Upper lobe of left lung (tissue), 6 donors: ENCODE measurements at regions not wholly inside any gene's neighbourhood (a gene's known extent, or its start where the extent isn't known, plus 50 kb on each side); places are given as distances from the start of the nearest gene placed in this dataset.

Experiments used
- ATAC-seq, 2 donors: fragments of 200-7000 bp; cut with Tn5 transposase; one replicate each; pipeline ENCODE4 v1.9.1; 2022; ENCODE audit warnings: mild to moderate bottlenecking in 2 of 2, moderate library complexity in 2 of 2; ENCODE audit not compliant: low FRiP score in 2 of 2
- DNase-seq, 2 donors: peaks; one replicate each; pipeline ENCODE4 v3.0.0-alpha.2; 2019 to 2020
- H3K27ac ChIP-seq, 4 donors: fragments of 200-600 bp; sonication (generic); one replicate each; pipeline ENCODE4 v1.5.1; 2016 to 2019
- H3K27me3 ChIP-seq, 4 donors: fragments of 200-600 bp; sonication (generic); one replicate each; pipeline ENCODE4 v1.5.1; 2017 to 2019
- H3K36me3 ChIP-seq, 4 donors: fragments of 200-600 bp; sonication (generic); one replicate each; pipeline ENCODE4 v1.5.1; 2016 to 2019
- H3K4me1 ChIP-seq, 4 donors: fragments of 200-600 bp; sonication (generic); one replicate each; pipeline ENCODE4 v1.5.1; 2018 to 2019
- H3K4me3 ChIP-seq, 4 donors: fragments of 200-600 bp; sonication (generic); one replicate each; pipeline ENCODE4 v1.5.1; 2017 to 2019; ENCODE audit warnings: mild to moderate bottlenecking in 2 of 4, moderate library complexity in 1 of 4
- H3K9me3 ChIP-seq, 4 donors: fragments of 200-600 bp; sonication (generic); one replicate each; pipeline ENCODE4 v1.5.1; 2018 to 2019
- EP300 ChIP-seq, 4 donors: sonication (generic); formaldehyde crosslinking; IDR thresholded peaks; one replicate each; pipeline ENCODE4 v1.5.1; 2017; ENCODE audit warnings: antibody characterized with exemption in 4 of 4, control low read depth in 2 of 4
- POLR2A ChIP-seq, 4 donors: fragments of 450-650 bp; IDR thresholded peaks; one replicate each; pipeline ENCODE4 v1.5.1; 2016 to 2017; ENCODE audit warnings: antibody characterized with exemption in 4 of 4, mild to moderate bottlenecking in 2 of 4
- POLR2AphosphoS5 ChIP-seq, 2 donors: sonication (generic); formaldehyde crosslinking; IDR thresholded peaks; one replicate each; pipeline ENCODE4 v1.5.1; 2017; ENCODE audit warnings: antibody characterized with exemption in 2 of 2
- WGBS, 2 donors: methylation state at CpG; one replicate each; pipeline ENCODE4 v1.1.5; 2017 to 2018; 5-methylcytosine and 5-hydroxymethylcytosine counted together
- TF ChIP-seq, protein P1 (sequence below), 6 experiments: fragments of 450-650 bp in 4 of 6; fragments of 200-600 bp in 2 of 6; sonication (generic) in 2 of 6; IDR thresholded peaks; one replicate each; pipeline ENCODE4 v1.5.1; 2016 to 2019; ENCODE audit warnings: antibody characterized with exemption in 6 of 6
- donor health status: DM: no; HTN: no; CAD: no; lungs with moderate emphysema.
- donor health status: DM: no; HTN: yes; CAD: no; lungs with severe emphysema.

DNA sequence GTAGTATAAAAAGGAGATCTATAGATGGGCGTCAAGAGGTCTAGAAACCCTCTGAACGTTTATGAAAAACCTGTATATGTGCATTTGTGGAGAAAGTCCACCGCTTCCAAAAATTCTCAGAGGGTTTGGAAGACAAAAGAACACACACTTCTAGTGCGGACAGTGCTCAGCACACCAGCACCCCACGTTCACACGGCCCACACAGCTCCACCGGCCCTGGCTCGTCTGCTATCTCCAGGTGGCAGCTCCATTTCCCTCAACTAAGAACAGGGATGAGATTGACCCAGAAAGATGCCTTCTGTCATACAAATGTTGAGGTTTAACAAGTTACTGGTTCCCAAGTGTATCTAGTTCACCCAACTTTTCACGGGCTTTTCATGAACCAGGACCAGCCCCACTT is 255.1 kb downstream of the NR2F1-AS1 start:
- no peaks in the 10 kb centered on the region for H3K36me3 ChIP-seq
- 91 to 97% methylated on average over 9 of the region's 9 CpGs for WGBS, 2 donors
- DNase-seq: peak in 1 of 2 donors; percentile 31
- no peak overlapping the region for H3K27ac ChIP-seq
- no peak for ATAC-seq
- no peaks in the 10 kb centered on the region for H3K9me3 ChIP-seq
- no peaks in the 10 kb centered on the region for H3K27me3 ChIP-seq
- TF ChIP-seq, protein P1, sequence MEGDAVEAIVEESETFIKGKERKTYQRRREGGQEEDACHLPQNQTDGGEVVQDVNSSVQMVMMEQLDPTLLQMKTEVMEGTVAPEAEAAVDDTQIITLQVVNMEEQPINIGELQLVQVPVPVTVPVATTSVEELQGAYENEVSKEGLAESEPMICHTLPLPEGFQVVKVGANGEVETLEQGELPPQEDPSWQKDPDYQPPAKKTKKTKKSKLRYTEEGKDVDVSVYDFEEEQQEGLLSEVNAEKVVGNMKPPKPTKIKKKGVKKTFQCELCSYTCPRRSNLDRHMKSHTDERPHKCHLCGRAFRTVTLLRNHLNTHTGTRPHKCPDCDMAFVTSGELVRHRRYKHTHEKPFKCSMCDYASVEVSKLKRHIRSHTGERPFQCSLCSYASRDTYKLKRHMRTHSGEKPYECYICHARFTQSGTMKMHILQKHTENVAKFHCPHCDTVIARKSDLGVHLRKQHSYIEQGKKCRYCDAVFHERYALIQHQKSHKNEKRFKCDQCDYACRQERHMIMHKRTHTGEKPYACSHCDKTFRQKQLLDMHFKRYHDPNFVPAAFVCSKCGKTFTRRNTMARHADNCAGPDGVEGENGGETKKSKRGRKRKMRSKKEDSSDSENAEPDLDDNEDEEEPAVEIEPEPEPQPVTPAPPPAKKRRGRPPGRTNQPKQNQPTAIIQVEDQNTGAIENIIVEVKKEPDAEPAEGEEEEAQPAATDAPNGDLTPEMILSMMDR (IDR thresholded peaks at IDR 0.05): no peak
- no peak for TF ChIP-seq POLR2AphosphoS5 (IDR thresholded peaks at IDR 0.05)
- no peak for TF ChIP-seq POLR2A (IDR thresholded peaks at IDR 0.05)
- no peak for TF ChIP-seq EP300 (IDR thresholded peaks at IDR 0.05)
- no peaks in the 10 kb centered on the region for H3K4me1 ChIP-seq
- H3K4me3 ChIP-seq: no peak overlapping the region

DNA sequence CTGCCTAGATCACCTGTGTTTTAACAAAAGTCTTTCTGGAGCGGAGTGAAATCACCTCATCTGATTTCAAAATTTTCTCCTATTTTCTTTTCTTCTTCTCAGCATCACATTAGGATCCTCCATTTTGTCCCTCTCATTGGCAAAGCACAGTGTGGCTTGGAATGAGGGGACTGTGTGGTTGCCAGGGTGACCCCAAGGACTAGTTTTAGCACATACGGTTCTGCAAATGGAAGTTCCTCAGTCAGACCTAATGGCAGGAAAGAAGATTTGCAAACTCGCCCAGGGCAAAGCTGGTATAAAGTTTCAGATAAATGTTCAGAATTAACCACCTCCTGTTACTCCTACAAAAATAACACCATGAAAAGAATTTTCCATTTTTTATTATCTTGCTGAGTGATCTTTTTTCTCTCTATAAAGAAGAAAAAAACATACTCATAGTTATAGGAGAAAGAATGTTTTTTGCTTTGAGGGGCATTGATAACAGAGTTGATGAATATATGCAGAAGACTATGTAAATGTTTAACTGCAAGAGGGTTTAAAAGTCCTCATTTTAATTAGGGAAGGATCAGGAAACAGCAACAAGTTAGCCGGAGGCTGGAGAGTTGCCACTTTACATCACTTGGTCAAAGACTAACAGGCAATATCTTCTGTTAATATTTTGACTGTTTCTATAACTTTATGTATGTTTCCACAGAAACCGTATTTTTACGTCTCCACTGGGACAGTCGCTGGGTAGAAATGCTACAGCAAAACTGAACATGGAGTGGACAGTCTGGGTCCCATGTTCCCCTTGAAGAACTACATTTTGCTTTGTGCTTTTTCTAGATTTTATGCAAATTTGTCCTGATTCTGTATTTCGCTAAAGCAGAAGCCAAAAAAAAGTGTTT is 257.8 kb downstream of the NR2F1-AS1 start:
- TF ChIP-seq POLR2A (IDR thresholded peaks at IDR 0.05): no peak
- no peak for TF ChIP-seq EP300 (IDR thresholded peaks at IDR 0.05)
- no peak for TF ChIP-seq POLR2AphosphoS5 (IDR thresholded peaks at IDR 0.05)
- TF ChIP-seq, protein P1 (IDR thresholded peaks at IDR 0.05): no peak
- ATAC-seq (no peak), DNase-seq (no peak)
- 86 to 90% methylated on average over 8 of the region's 8 CpGs for WGBS, 2 donors
- Histone ChIP-seq H3K36me3 (no peaks in the 10 kb centered on the region), H3K27me3 (no peaks in the 10 kb centered on the region), H3K4me1 (no peaks in the 10 kb centered on the region), H3K27ac (no peak overlapping the region), H3K9me3 (no peaks in the 10 kb centered on the region), H3K4me3 (no peak overlapping the region)

DNA sequence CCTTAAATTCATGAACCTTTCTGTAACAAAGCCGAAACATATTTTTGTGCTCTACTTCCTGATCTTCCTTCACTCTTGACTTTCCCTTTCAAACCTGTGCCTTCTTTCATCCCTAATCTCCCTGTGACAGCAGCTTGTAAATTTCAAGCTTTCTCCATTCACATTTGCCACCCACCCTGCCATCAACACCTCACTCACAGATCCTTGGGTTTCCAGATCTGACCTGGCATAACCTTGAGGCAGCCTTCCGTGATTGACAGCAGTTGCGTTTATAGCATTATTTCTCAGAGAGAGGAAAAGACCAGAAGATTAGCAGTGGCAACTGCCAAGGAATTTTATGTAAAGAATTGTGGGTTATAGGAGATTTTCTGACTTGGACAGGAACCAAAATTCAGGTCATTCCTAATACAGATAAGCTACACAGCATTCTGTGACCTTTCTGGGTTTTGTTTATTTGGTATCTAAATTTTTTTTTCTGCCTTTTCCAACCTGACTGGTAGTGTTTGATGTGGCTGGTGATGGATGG is 260.0 kb downstream of the NR2F1-AS1 start:
- WGBS, 2 donors: 62 to 67% methylated on average over 3 of the region's 3 CpGs
- TF ChIP-seq EP300 (IDR thresholded peaks at IDR 0.05) (no peak), POLR2AphosphoS5 (IDR thresholded peaks at IDR 0.05) (no peak), POLR2A (IDR thresholded peaks at IDR 0.05) (no peak)
- TF ChIP-seq, protein P1 (IDR thresholded peaks at IDR 0.05): no peak
- ATAC-seq: no peak
- DNase-seq: no peak
- Histone ChIP-seq H3K9me3 (no peaks in the 10 kb centered on the region), H3K36me3 (no peaks in the 10 kb centered on the region), H3K27me3 (no peaks in the 10 kb centered on the region), H3K4me1 (no peaks in the 10 kb centered on the region), H3K4me3 (no peak overlapping the region), H3K27ac (no peak overlapping the region)

DNA sequence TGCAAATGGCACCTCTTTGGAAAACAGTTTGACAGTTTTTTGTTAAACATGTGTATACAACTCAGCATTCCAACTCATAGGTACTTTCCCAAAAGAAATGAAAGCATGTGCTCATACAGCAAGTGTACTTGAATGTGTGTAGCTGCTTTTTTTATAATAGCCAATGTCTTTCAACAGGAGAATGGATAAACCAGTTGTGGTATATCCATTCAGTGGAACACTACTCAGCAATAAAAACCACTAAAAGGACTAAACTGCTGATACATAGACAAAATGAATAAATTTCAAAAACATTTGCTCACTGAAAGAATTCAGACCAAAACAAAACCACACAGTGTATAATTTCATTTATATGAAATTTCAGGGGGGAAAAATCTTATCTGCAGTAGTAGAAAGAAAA is 267.3 kb downstream of the NR2F1-AS1 start:
- Histone ChIP-seq H3K9me3 (no peaks in the 10 kb centered on the region), H3K27ac (no peak overlapping the region), H3K4me3 (no peak overlapping the region), H3K4me1 (no peaks in the 10 kb centered on the region), H3K27me3 (no peaks in the 10 kb centered on the region), H3K36me3 (no peaks in the 10 kb centered on the region)
- no peak for TF ChIP-seq POLR2A (IDR thresholded peaks at IDR 0.05)
- TF ChIP-seq EP300 (IDR thresholded peaks at IDR 0.05): no peak
- no peak for TF ChIP-seq POLR2AphosphoS5 (IDR thresholded peaks at IDR 0.05)
- TF ChIP-seq, protein P1 (IDR thresholded peaks at IDR 0.05): no peak
- ATAC-seq: no peak
- no peak for DNase-seq
